ENCODE measurements at regions not wholly inside any gene's neighbourhood (a gene's known extent, or its start where the extent isn't known, plus 50 kb on each side); places are given as distances from the start of the nearest gene placed in this dataset.

GRCh38 chr10:63698787-63699150, 177.6 kb downstream of the REEP3 start:
- no peak for DNase-seq
- H3K27ac Mint-ChIP-seq = no peak overlapping the region
- H3K27me3 Mint-ChIP-seq = no peaks in the 10 kb centered on the region
- CTCF ChIA-PET = interaction anchor here (0.9 to 2.6 kb wide), 2 partner anchors 21 to 69 kb away, joined by 6 to 7 read pairs; no protein-coding TSS in a partner anchor
- no peaks in the 10 kb centered on the region for H3K36me3 Mint-ChIP-seq
- no peak overlapping the region for H3K4me3 Mint-ChIP-seq
- peaks cover 10% of the 10 kb centered on the region for H3K4me1 Mint-ChIP-seq
- ATAC-seq = no peak
- no peaks in the 10 kb centered on the region for H3K9me3 Mint-ChIP-seq (ENCODE audit: low read depth)

- Mint-ChIP-seq H3K27me3 (no peaks in the 10 kb centered on the region), H3K4me3 (no peak overlapping the region), H3K4me1 (peaks cover 14% of the 10 kb centered on the region), H3K9me3 (ENCODE audit: low read depth) (no peaks in the 10 kb centered on the region), H3K36me3 (peaks cover 3% of the 10 kb centered on the region), H3K27ac (no peak overlapping the region)
- CTCF ChIA-PET = interaction anchor here (1.0 to 2.6 kb wide), 3 partner anchors 20 to 534 kb away, joined by 3 to 7 read pairs (median 4); no protein-coding TSS in a partner anchor
- no peak for DNase-seq
- ATAC-seq = peak; percentile 60
These were observed 178.8 kb downstream of the REEP3 start for GRCh38 chr10:63699785-63700613.

DNA sequence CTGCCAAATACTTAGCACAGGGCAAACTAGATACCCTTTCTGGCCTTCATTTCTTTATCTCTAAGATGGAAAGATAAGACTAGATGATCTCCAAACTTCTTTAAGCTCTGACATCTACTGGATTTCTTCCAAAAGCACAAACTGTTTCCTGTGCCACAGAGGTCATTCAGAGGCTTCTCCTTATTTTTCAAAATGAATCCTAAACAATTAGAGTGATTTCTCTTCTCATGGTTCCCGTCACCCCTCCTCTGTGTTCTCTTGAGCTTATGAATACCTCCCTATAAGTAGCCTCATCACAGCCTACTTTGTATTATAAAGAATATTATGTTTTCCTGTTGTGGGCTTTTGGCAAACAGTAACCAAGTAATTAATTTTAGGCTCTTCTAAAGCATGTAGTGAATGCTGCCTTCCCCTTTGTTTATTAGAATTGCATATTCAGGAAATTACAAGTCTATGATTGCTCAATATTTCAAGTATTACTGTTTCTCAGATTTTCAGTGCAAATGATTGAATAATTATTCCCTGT, 179.5 kb downstream of the REEP3 start:
- Mint-ChIP-seq H3K4me1 (peaks cover 14% of the 10 kb centered on the region), H3K4me3 (no peak overlapping the region), H3K27ac (no peak overlapping the region), H3K9me3 (ENCODE audit: low read depth) (no peaks in the 10 kb centered on the region), H3K36me3 (peaks cover 3% of the 10 kb centered on the region), H3K27me3 (no peaks in the 10 kb centered on the region)
- no peak for ATAC-seq
- DNase-seq = no peak
- CTCF ChIA-PET = interaction anchor here (1.0 to 2.6 kb wide), 3 partner anchors 19 to 534 kb away, joined by 3 to 7 read pairs (median 4); no protein-coding TSS in a partner anchor

DNA sequence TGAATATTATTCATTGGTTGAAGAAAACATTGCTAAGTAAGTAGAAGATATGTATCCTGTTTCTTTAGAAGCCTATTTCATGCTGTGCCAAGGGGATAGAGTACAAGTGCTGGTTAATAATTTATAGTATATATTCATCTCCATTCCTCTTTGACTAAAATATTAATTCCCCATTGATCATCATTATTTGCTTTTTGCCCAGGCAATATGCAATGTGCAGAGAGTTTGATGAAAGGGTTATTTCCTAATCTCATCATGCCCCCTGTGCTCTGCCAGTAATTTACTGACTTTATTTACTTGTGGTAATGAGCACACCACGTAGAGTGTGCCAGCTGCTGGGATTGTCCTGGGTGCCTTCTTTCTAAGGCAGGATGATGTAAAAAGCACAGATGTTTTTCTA, 180.9 kb downstream of the REEP3 start:
- Mint-ChIP-seq H3K4me3 (no peak overlapping the region), H3K27ac (no peak overlapping the region), H3K4me1 (peaks cover 19% of the 10 kb centered on the region), H3K36me3 (peaks cover 3% of the 10 kb centered on the region), H3K9me3 (ENCODE audit: low read depth) (no peaks in the 10 kb centered on the region), H3K27me3 (no peaks in the 10 kb centered on the region)
- ATAC-seq (no peak), DNase-seq (no peak)
- CTCF ChIA-PET = no interaction called here

- Mint-ChIP-seq H3K36me3 (peaks cover 4% of the 10 kb centered on the region), H3K27me3 (no peaks in the 10 kb centered on the region), H3K4me1 (peaks cover 27% of the 10 kb centered on the region), H3K9me3 (ENCODE audit: low read depth) (no peaks in the 10 kb centered on the region), H3K27ac (no peak overlapping the region), H3K4me3 (no peak overlapping the region)
- no peak for ATAC-seq
- CTCF ChIA-PET = interaction anchor here (0.9 kb wide), 1 partner anchor 536 kb away, joined by 3 read pairs; no protein-coding TSS in a partner anchor
- DNase-seq = no peak
These were observed 182.0 kb downstream of the REEP3 start for GRCh38 chr10:63703113-63703670.

DNA sequence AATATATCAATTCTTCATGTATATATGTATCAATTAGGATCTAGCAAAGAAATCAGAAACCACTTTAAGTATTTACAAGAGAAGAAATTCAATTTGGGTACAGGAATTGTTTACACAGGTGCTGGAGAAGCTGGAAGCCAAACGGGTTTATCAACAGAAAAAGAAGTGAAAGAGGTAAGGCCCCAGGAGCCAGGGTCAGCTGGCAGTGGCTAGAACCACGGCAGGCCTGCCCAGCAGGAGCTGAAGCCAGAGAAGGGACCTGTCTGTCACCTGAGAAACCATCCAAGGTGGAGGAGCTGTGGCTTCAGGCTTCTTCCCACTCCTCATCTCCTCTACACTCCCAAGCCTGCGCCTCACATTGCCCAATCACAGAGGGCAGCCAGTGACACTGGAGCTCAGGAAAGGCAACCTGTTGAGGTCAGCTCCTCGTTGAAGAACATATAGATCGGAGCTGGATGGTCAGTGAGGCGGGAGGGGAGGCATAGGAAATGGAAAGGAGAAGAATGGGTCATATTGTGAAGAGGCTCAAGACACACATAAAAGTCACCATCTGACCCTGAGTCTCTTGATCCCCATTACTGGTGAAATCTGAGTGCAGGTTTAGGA, 182.6 kb downstream of the REEP3 start:
- peaks cover 4% of the 10 kb centered on the region for H3K36me3 Mint-ChIP-seq
- no peaks in the 10 kb centered on the region for H3K9me3 Mint-ChIP-seq (ENCODE audit: low read depth)
- H3K4me3 Mint-ChIP-seq = no peak overlapping the region
- peaks cover 29% of the 10 kb centered on the region for H3K4me1 Mint-ChIP-seq
- H3K27me3 Mint-ChIP-seq = no peaks in the 10 kb centered on the region
- DNase-seq (no peak), ATAC-seq (no peak)
- no peak overlapping the region for H3K27ac Mint-ChIP-seq
- CTCF ChIA-PET = interaction anchor here (0.9 to 1.5 kb wide), 3 partner anchors 16 to 538 kb away, joined by 3 to 7 read pairs (median 4); no protein-coding TSS in a partner anchor

DNA sequence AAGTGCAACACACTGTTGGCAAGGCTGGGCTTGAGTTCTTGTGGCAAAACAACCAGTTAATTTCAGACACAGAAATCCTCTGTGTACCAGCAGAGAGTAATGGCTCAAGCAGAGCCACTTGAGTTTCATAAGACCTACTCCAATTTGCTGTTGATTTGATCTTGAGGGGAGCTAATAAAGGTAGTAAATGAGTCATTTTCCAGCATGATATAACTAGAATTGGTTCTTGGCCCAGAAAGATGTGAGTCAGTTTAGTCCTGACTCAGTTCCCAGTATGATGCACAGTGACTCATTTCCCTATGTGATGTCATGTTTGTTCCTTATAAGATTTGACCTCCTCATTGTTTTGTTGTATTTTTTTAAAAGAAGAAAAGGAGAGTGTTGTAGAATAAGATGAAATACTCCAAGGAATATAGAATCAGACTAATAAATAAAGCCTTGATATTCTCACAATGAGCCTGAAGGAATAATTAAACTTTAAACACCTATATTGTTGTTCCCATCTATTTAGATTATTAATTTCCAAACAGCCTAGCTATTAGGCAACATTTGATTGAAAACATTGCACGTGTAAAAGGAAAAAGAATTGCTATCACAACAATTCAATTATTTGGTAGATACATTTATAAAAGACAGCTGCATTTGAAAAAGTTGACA, 186.2 kb downstream of the REEP3 start:
- H3K36me3 Mint-ChIP-seq = peaks cover 4% of the 10 kb centered on the region
- ATAC-seq (peak; percentile 94), DNase-seq (peak; percentile 50)
- H3K9me3 Mint-ChIP-seq (ENCODE audit: low read depth) = no peaks in the 10 kb centered on the region
- H3K4me1 Mint-ChIP-seq = peaks cover 23% of the 10 kb centered on the region
- H3K4me3 Mint-ChIP-seq = no peak overlapping the region
- CTCF ChIA-PET = interaction anchor here (0.8 to 2.3 kb wide), 5 partner anchors 13 to 541 kb away, joined by 3 to 8 read pairs (median 6); no protein-coding TSS in a partner anchor
- H3K27me3 Mint-ChIP-seq = no peaks in the 10 kb centered on the region
- peak overlapping the region; percentile 0 for H3K27ac Mint-ChIP-seq

GRCh38 chr10:63708421-63708820, 187.2 kb downstream of the REEP3 start:
- CTCF ChIA-PET = interaction anchor here (1.4 to 2.2 kb wide), 2 partner anchors 11 to 542 kb away, joined by 5 to 8 read pairs; no protein-coding TSS in a partner anchor
- Mint-ChIP-seq H3K9me3 (ENCODE audit: low read depth) (no peaks in the 10 kb centered on the region), H3K27me3 (no peaks in the 10 kb centered on the region), H3K4me1 (peaks cover 23% of the 10 kb centered on the region), H3K36me3 (peaks cover 4% of the 10 kb centered on the region), H3K4me3 (no peak overlapping the region), H3K27ac (no peak overlapping the region)
- ATAC-seq (no peak), DNase-seq (no peak)

GRCh38 chr10:63710703-63711102, 189.5 kb downstream of the REEP3 start:
- Mint-ChIP-seq H3K36me3 (peaks cover 2% of the 10 kb centered on the region), H3K4me3 (no peak overlapping the region), H3K27me3 (no peaks in the 10 kb centered on the region), H3K4me1 (peaks cover 18% of the 10 kb centered on the region), H3K27ac (no peak overlapping the region), H3K9me3 (ENCODE audit: low read depth) (no peaks in the 10 kb centered on the region)
- DNase-seq (no peak), ATAC-seq (no peak)
- CTCF ChIA-PET = interaction anchor here (1.2 to 2.0 kb wide), 2 partner anchors 10 to 81 kb away, joined by 3 to 7 read pairs; no protein-coding TSS in a partner anchor

- DNase-seq = no peak
- ATAC-seq = no peak
- Mint-ChIP-seq H3K9me3 (ENCODE audit: low read depth) (no peaks in the 10 kb centered on the region), H3K36me3 (peaks cover 2% of the 10 kb centered on the region), H3K27me3 (no peaks in the 10 kb centered on the region), H3K4me3 (no peak overlapping the region), H3K27ac (no peak overlapping the region), H3K4me1 (peaks cover 21% of the 10 kb centered on the region)
- CTCF ChIA-PET = interaction anchor here (1.2 to 2.0 kb wide), 2 partner anchors 9 to 82 kb away, joined by 3 to 7 read pairs; no protein-coding TSS in a partner anchor
These were observed 190.2 kb downstream of the REEP3 start for GRCh38 chr10:63711361-63711760.

- no peaks in the 10 kb centered on the region for H3K27me3 Mint-ChIP-seq
- CTCF ChIA-PET = interaction anchor here (2.0 kb wide), 1 partner anchor 8 kb away, joined by 7 read pairs; no protein-coding TSS in a partner anchor
- H3K9me3 Mint-ChIP-seq (ENCODE audit: low read depth) = no peaks in the 10 kb centered on the region
- ATAC-seq = no peak
- peaks cover 15% of the 10 kb centered on the region for H3K4me1 Mint-ChIP-seq
- peaks cover 2% of the 10 kb centered on the region for H3K36me3 Mint-ChIP-seq
- DNase-seq = no peak
- H3K4me3 Mint-ChIP-seq = no peak overlapping the region
- no peak overlapping the region for H3K27ac Mint-ChIP-seq
These were observed 190.9 kb downstream of the REEP3 start for GRCh38 chr10:63711867-63712716.

DNA sequence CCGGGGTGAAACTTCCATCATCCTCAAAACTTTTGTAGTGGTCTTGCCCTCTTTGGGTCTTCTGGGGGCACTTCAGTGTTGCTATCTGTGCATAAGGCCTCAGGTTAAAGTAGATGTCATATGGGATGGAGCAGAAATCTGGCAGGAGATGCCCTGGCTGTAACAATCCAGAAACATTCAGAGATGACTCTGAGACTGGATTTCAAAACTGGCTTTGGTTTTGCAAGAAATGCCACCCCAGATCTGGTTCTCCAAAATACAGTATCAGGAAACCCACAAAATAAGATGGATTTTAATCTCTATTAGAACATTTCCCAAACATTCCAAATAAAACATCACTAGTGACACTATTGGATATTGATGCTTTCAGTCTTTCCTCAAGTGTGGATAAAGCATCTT, 191.5 kb downstream of the REEP3 start:
- no peak for ATAC-seq
- no peaks in the 10 kb centered on the region for H3K9me3 Mint-ChIP-seq (ENCODE audit: low read depth)
- H3K4me1 Mint-ChIP-seq = peaks cover 9% of the 10 kb centered on the region
- H3K27me3 Mint-ChIP-seq = no peaks in the 10 kb centered on the region
- H3K4me3 Mint-ChIP-seq = no peak overlapping the region
- DNase-seq = no peak
- no peaks in the 10 kb centered on the region for H3K36me3 Mint-ChIP-seq
- CTCF ChIA-PET = interaction anchor here (0.6 to 2.0 kb wide), 2 partner anchors 8 to 488 kb away, joined by 3 to 7 read pairs; no protein-coding TSS in a partner anchor
- no peak overlapping the region for H3K27ac Mint-ChIP-seq

All from activated CD8-positive, alpha-beta memory T cell treated with anti-CD3 and anti-CD28 coated beads, Interleukin-2, amount 10 ng/mL, durations not matched to agents 7 days and 5 days (primary cell).